GM19025 (cell line): ENCODE measurements at regions not wholly inside any gene's neighbourhood (a gene's known extent, or its start where the extent isn't known, plus 50 kb on each side); places are given as distances from the start of the nearest gene placed in this dataset.
A peak's percentile ranks its signal among the peaks of the same experiment; 100 is the strongest.

Experiments
- ATAC-seq: cut with Tn5 transposase; IDR thresholded peaks from one replicate; pipeline ENCODE4 v1.9.1; 2021; ENCODE audit warnings: mild to moderate bottlenecking, low read depth, moderate library complexity; ENCODE audit not compliant: unreplicated experiment

DNA sequence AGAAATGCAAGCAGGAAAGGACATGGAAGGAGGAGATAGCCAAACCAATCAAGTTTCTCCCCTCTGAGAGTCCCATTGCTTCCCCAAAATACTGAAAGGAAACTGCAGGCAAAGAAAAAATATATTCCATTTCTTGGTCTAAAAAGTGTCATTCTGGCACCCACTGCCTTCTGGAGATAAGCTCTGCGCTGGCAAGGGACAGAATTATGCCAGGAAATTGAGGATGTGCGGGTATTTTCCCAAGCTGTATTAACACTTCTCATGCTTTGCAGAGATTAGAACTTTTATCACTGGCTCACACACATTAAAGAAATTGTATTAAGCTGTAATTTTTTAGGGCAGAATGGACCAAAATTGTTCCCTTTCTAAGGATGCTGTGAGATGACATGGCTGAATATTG lies 381.2 kb upstream of the DUSP10 start:
- ATAC-seq: no peak

DNA sequence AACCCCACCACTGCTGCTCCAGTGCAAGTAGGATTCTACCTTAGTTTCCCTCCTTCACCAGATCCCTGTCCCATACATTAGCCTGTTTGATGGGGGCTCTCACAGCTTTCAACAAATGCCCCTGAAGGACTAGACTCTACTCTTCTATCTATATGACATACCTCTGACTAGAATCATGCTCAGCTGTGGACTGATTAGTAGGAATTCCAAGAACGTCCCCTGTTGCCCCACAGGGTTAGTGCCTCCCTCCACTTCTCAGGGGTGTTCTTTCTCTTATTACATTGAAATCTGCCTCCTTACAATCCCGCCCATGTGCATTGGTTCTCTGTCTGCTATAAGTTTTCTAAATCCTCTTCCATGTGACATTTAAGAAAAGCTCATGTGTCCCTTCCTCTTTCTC lies 375.9 kb upstream of the DUSP10 start:
- no peak for ATAC-seq

DNA sequence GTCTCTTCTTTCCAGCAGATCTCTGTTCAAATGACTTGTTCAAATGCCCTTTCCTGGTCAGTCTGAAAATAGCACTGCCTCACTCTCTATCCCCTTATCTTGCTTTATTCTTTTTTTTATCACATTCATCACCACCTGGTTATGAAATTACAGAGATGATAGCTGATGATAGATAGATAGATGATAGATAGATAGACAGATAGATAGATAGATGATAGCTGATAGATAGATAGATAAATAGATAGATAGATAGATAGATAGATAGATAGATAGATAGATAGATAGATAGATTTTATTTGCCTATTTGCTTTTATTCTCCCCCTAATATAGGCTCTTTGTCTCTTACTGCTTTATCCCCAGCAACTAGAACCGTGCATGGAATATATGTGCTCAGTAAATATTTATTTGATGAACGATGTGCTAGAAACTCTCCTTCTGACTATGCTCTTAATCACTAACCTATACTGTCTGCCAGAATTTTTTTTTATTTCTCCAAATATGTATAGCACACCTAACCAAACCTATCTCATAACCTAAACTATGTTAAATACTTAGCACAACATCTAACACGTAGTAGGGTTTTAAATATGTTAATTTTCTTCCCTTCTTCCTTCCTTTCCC lies 372.8 kb upstream of the DUSP10 start:
- no peak for ATAC-seq

DNA sequence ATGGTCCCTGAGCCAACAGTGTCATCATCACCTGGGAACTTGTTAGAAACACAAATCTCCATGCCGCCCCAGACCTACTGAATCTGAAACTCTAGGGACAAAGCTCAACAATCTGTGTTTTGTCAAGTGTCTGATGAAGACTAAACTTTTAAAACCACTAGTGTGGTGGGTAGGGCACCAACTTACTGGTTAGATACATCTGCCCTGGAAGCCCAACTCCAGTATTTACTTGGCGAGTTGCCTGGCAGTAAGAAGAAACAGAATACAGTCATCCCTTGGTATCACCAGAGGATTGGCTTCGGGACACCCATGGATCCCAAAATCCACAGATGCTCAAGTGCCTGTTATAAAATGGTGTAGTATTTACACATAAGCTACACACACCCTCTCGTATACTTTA lies 367.9 kb upstream of the DUSP10 start:
- no peak for ATAC-seq

DNA sequence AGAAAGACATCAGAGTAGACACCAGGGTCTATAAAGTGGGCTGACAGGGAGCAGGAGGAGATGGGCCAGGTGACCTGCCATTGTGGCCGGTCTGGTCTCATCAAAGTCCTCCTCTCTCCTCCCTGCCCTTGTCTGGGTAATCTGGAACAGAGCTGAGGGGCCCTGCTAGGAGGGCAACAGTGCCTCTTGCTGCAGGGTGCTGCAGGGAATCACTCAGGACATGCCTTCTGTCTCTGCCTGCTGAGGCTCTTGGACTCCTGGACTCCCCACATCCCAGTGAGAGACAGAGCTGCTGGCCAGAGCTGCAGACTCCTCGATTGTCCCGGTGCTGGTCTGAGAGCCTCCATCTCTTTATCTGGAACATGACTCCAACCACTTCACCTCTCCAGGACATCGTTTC lies 366.1 kb upstream of the DUSP10 start:
- no peak for ATAC-seq

DNA sequence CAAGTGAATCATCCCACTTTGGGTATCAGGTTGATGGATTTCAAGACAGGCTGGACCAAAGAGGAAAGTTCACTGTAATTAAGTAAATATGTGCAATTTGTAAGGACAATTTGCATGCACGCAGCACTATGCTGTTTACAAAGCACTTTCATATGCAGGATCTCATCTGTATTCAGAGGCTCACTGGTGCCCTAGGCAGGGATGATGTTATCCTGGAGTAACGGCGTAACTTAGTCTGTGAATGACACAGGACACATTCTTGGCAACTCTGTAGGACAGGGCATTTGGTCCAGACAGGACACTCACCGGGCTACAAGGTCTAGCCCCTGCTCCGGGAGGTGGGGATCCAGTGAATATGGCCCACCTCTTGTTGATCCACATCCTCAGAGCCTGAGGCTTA lies 365.4 kb upstream of the DUSP10 start:
- no peak for ATAC-seq

DNA sequence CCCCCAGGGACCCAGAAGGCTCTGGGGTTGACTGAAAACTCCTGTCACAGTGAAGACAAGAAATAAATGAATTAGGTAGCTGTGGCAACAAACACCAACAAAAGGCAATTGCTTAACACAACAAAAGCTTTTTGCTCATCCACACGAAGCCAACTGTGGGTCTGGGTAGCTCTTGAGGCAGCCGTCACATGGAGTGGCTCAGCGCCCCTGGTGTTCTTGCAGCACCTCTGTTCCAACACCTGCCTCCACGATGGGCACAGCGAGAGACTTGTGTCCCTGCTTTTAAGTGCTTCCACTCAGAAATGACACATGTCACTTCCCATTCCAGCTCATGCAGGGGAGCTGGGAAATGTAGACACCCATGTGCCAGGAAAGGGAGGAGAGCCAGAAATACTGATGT lies 364.5 kb upstream of the DUSP10 start:
- no peak for ATAC-seq

DNA sequence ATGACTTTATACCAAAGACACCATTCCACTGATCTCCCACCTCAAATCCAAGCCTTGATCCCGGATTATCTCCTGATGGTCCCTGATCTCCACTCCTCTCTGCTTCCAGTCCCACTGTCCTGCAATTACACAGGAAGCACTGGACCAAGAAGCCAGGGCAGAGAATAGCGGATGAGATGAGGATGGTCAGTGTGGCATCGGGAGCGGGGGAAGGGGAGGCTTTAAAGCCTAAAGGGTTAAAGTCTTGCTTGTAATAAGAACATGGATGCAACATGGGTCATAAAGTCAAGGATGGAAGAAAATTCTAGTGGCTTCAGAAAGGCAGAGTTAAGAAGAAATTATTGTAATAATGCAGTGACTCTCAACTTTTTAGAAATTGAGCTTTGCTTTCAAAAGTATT lies 364.0 kb upstream of the DUSP10 start:
- ATAC-seq: no peak

DNA sequence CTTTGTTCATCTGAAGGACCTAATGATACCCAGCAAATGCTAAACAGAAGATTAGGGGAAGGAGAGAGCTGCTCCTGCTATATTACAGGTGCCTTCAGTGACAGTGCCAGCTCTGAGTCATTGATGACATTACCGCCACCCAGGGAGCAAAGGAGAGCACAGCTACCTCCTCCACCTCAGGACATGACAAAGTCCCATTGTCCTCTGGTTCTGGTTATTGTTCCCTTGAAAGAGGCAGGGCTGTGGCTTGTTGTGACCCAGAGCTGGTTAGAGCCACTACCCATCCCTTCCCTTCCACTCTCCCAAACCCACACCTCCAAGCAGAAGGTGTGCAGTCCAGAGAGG lies 363.5 kb upstream of the DUSP10 start:
- ATAC-seq: no peak

DNA sequence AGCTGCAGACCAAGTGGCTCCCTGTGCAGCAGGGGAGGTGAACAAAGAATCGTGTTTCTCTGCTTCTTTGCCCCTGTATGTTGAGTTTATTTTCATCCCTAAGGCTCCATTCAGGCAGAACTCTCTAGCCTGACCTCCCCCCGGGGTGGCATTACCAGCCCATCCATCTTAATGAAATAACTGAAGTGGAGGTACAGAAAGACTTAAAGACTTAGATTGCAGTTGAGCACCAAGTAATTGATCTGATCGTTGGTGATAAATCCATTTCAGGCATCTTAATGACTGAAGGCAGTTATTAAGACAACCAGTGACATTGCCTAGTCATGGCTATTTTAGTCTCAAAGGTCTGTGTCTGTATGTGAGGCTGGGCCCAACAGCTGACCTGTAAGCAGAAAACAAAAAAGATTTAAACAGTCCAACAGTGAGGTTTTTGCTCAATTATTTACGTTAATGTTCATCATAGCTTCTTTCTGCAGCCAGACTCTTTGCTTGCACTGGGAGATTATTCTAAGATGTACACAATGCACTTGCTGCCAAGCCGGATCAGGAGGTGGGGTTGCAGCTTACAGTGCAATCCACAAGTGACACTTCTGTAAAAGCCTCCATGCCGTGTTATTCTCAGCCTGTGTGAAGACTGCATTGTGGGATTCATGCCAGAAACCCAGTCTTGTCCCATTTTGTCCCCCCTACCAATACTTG lies 363.0 kb upstream of the DUSP10 start:
- no peak for ATAC-seq

DNA sequence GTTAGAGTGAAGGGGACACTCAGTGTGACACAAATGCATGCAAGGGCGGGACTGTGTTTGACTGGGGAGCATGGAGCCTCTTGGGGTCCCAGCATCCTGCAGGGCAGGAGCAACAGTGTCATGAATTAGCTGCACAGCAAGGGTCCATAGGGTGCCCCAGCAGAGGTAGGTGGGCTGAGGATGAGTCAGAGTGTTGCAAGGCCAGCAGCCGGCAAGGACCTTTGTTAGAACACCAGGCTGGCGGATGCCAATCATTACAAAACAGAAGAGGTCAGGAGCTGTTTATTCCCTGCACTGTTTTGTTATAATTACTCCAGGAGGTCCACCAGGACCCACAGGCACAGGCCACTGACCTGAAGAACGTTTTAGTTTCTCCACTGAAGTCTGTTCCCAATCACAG lies 362.2 kb upstream of the DUSP10 start:
- no peak for ATAC-seq

DNA sequence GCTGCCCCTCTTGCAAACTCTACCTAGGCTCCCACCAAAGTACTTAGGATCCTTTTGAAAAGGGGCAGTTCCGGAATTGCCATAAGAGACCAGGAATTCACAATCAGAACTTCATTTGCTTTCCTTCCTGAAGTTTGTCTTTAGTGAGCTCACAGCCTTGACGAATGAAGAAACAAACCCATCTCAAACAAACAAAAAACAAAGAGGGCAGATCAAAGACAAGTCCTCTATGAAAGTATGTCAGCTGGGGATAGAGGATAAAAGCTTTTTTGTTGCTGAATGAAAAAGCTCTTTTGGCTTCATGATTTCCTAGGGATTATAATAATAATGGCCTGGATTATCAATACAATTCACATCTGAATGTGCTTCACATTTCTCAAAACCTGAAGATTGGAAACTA lies 357.9 kb upstream of the DUSP10 start:
- ATAC-seq: no peak

DNA sequence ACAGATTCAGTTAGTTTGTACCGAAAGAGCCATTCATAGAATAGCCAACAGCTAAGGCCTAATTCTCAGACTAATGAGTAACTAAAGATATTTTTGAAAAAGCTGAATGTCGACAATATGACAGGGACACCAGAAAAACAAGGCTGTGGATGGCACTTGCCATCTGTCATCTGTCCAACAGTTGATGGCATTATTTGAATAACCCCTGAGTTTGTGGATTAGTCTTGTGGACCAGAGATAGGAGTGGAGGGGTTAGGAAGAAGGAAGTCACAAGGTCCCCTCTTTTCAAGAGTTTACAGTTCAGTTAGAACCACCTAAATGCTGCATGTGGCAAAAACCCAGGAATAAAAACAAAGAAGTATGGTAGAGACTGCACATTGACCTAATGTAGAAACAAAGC lies 356.5 kb upstream of the DUSP10 start:
- no peak for ATAC-seq

DNA sequence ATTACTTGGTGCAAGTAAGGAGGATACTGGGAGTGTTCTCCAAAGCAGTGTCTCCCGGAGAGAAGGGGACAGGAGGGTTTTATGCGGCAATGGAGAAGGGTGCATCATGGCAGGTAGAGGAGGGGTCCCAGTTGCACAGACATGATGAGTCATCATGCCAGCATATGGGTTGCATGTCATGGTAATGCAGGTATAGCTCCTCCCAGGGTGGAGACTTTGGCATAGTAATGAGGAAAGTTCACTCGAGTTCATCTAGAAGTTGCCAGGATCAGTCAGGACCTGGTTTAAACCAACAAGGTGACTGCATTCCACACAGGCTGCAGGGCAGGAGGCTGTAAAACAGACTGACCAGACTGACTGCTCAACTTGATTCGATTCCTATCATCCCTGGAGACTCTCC lies 355.7 kb upstream of the DUSP10 start:
- ATAC-seq: no peak

DNA sequence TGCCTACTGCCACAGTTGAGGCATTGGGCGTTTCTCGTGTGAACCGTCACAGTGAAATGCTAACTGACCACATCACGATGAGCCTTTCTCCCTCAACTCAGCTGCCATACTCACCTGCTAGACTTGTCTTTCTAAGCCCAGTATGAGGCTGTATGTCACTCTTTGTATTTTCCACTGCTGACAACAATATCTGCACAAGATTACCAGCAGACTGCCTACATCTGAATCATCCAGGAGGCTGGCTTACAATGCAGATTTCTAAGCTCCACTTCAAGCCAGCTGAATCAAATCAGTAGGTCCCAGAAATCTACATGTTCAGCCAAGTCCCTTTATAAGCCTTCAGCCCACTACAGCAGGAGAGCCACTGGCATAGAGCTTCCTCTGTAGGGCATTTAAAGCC lies 355.0 kb upstream of the DUSP10 start:
- no peak for ATAC-seq

DNA sequence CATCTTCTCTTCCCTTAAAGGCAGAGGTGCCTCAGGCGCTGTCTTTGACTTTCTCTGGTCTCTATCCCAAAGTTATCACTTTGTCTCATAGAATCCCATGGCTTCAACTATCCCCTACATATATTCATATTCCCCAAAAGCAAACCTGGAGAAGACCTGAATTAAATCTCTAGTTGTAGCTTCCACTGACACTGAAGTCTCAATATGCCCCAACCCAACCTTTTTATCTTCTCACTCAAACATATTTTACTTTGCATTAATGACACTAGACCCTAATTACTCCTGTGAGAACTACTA lies 354.5 kb upstream of the DUSP10 start:
- no peak for ATAC-seq

DNA sequence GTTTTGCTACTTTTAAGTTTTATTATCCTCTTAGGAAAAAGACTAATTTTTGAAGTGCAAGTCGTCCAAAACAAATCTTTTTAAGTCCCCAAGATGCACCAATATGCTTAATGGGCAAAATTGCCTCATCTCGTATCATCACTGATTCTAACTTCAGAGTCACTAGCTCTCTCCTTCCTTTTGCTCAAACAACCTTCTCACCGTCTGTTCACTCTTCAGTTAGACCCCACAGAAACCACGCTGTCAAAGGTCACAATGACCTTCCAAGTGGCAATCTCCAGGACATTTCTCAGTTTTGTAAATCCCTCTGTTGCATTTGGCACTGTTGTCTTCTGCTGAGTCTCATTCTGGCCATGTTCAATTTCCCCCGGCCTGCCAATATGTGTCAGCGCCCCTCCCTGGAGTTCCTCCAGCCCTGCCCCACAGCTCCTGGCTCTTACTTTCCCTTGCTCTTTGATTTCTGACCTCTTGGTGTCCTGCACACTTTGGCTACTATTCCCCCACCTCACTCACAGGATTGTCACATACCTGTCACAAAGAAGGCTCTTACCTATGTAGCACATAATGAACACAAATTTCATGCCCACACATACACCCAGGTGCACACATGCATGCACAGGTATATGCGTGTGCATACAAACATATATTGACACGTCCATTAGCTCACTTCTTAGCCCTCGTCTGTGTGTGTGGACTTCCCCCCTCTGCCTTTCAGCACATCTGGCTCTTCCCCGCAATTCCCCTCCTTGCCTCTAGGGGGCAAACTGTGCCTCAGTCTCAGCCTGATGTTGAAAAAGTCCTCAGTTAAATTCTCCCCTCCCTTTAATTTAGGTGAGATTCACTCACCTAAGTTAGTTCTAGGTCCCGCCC lies 354.0 kb upstream of the DUSP10 start:
- peak; percentile 68 for ATAC-seq

DNA sequence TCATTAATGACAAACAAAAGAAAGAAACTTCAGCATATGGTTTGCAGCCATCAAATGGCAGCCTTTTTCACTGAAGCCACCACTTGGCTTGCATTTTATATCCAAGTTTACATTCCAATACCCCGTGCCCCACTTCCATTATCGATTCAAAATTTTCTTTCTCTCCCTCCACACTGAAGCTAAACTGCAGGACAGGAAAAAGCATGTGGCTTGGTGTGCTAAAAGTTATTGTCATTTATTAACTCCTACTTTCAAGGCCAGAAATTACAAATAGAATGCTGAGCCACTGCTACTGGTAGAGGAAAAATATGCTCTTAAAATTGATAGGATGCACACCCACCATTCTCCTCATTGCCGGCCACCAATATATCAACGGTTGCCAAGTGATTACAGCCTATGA lies 351.6 kb upstream of the DUSP10 start:
- no peak for ATAC-seq

DNA sequence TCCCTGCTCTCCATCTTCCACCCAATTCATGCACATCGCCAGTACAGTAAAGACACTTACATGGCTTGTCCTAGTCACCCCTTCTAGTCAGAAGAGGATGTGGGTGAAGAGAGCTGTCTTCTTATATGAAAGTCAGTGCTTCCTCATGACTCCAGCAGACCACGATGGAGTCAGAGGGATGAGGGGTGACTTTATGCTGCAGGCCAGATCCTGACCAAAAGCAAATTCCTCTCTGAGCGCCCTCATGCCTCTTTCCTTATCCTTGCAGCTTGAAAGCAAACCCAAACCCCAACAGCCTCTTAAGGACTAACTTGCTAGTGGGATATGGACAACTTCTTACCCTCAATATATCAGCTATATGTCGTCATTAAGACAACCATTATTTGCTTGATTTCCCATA lies 348.2 kb upstream of the DUSP10 start:
- no peak for ATAC-seq

DNA sequence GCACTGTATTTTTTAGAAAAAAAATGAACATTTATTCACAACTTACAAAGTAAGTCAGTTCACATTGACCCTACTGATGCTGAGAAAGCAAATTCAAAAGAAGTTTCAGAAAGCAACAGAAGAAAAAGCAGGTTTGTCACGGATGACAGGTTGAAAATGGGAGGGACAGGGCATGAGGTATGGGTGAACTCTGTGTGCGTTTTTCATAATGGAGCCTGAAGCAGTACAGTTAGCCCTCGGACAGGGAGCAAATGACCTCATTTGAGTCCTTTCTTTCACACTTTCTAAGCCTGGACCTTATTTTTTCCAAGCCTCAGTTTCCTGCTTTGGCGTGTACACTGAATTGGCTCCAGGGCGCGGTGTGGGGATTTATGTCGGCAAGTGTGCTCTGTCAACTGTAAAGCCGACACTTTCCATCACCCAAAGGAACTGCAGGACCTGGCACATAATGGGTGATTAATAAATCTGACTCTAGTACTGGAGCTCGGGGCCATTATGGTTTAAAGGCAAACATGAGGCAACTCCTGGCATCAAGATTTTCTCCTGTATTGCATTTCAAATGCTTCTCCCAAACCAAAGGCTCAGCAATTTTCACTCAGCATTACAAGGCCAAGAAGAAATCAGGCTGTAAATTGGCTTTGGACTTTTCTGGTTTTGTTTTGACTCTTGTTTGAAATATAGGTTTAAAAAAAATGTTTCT lies 345.5 kb upstream of the DUSP10 start:
- no peak for ATAC-seq

DNA sequence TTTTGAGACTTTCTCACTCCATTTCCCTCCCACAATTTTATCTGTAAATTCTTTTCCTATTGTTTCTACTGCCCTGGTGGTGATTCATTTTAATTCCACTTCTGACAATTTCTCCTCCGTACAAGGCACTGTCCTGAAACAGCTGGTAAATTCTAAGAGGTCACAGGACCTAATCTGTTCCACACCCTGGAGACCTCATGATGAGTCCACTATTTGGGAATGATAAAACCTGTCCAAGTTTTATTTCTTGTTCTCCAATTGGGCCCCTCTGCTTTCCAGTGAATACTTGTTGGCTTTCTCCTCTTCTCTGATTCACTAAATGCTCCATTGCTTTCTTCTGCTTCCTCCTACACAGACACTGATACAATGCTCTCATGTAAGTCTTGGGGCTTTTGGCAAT lies 343.1 kb upstream of the DUSP10 start:
- no peak for ATAC-seq
